ENCODE measurements at regions not wholly inside any gene's neighbourhood (a gene's known extent, or its start where the extent isn't known, plus 50 kb on each side); places are given as distances from the start of the nearest gene placed in this dataset.

GRCh38 chr2:121131375-121131774 is 153.6 kb downstream of the TFCP2L1 start:
- no peak for ATAC-seq
- 77 to 87% methylated on average over 9 of the region's 9 CpGs for WGBS, 2 donors
- intact Hi-C loops (cut with DNase I), result no loop called here

GRCh38 chr2:121132054-121132761 is 152.8 kb downstream of the TFCP2L1 start:
- Histone ChIP-seq H3K27ac (no peak overlapping the region), H3K4me3 (no peak overlapping the region), H3K9me3 (no peaks in the 10 kb centered on the region), H3K36me3 (replicated peaks in 1 of 2; ENCODE audit: insufficient read depth in 1 of 2, low read depth in 2 of 2) (no peaks in the 10 kb centered on the region), H3K27me3 (no peaks in the 10 kb centered on the region), H3K4me1 (no peaks in the 10 kb centered on the region)
- intact Hi-C loops (cut with DNase I), result no loop called here
- no peak for TF ChIP-seq POLR2A (IDR thresholded peaks at IDR 0.05)
- TF ChIP-seq CTCF (IDR thresholded peaks at IDR 0.05), result no peak
- whole genome bisulfite sequencing, 2 donors, result 79 to 80% methylated on average over 14 to 15 of the region's 15 CpGs
- ATAC-seq, result no peak
- DNase-seq, result no peak

More at GRCh38 chr2:121131375-121131774, 153.6 kb downstream of the TFCP2L1 start:
- no peaks in the 10 kb centered on the region for H3K27me3 ChIP-seq
- H3K27ac ChIP-seq, result no peak overlapping the region
- H3K36me3 ChIP-seq (replicated peaks in 1 of 2; ENCODE audit: insufficient read depth in 1 of 2, low read depth in 2 of 2), result no peaks in the 10 kb centered on the region
- H3K9me3 ChIP-seq, result no peaks in the 10 kb centered on the region
- DNase-seq, result no peak
- TF ChIP-seq POLR2A (IDR thresholded peaks at IDR 0.05), result no peak
- TF ChIP-seq CTCF (IDR thresholded peaks at IDR 0.05), result no peak
- H3K4me3 ChIP-seq, result no peak overlapping the region
- no peaks in the 10 kb centered on the region for H3K4me1 ChIP-seq

DNA sequence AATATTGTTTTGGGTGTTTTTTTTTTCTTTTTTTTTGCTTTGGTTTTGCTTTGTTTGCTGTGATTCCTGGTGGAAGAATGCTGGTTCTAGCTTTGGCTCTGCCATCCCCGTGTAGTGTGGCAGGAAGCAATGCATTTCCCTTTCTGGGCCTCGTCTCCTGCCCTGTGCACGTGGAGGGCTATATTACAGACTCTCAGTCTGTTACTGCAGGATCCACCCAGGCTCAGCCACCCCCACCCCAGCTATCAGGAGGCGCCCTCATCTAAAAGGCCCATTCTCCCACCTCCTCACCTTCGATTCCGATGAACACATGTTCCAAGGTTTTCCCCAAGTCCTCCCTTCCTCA is 152.3 kb downstream of the TFCP2L1 start:
- no peak for TF ChIP-seq CTCF (IDR thresholded peaks at IDR 0.05)
- TF ChIP-seq POLR2A (IDR thresholded peaks at IDR 0.05), result no peak
- 50 to 74% methylated on average over 6 of the region's 6 CpGs for WGBS, 2 donors
- ATAC-seq, result no peak
- Histone ChIP-seq H3K27ac (no peak overlapping the region), H3K4me1 (no peaks in the 10 kb centered on the region), H3K9me3 (no peaks in the 10 kb centered on the region), H3K4me3 (no peak overlapping the region), H3K27me3 (no peaks in the 10 kb centered on the region), H3K36me3 (replicated peaks in 1 of 2; ENCODE audit: insufficient read depth in 1 of 2, low read depth in 2 of 2) (no peaks in the 10 kb centered on the region)
- no peak for DNase-seq
- intact Hi-C loops (cut with DNase I), result no loop called here

- H3K4me1 ChIP-seq, result no peaks in the 10 kb centered on the region
- no peaks in the 10 kb centered on the region for H3K27me3 ChIP-seq
- no peaks in the 10 kb centered on the region for H3K9me3 ChIP-seq
- ATAC-seq (no peak), DNase-seq (no peak)
- whole genome bisulfite sequencing, 2 donors, result 84 to 86% methylated on average over 8 to 13 of the region's 13 CpGs
- no peak overlapping the region for H3K27ac ChIP-seq
- no peaks in the 10 kb centered on the region for H3K36me3 ChIP-seq (replicated peaks in 1 of 2; ENCODE audit: insufficient read depth in 1 of 2, low read depth in 2 of 2)
- intact Hi-C loops (cut with DNase I), result no loop called here
- H3K4me3 ChIP-seq, result no peak overlapping the region
- no peak for TF ChIP-seq CTCF (IDR thresholded peaks at IDR 0.05)
- TF ChIP-seq POLR2A (IDR thresholded peaks at IDR 0.05), result no peak
Measured at GRCh38 chr2:121133551-121134319, 151.3 kb downstream of the TFCP2L1 start.
